ENCODE measurements at regions not wholly inside any gene's neighbourhood (a gene's known extent, or its start where the extent isn't known, plus 50 kb on each side); places are given as distances from the start of the nearest gene placed in this dataset.

DNA sequence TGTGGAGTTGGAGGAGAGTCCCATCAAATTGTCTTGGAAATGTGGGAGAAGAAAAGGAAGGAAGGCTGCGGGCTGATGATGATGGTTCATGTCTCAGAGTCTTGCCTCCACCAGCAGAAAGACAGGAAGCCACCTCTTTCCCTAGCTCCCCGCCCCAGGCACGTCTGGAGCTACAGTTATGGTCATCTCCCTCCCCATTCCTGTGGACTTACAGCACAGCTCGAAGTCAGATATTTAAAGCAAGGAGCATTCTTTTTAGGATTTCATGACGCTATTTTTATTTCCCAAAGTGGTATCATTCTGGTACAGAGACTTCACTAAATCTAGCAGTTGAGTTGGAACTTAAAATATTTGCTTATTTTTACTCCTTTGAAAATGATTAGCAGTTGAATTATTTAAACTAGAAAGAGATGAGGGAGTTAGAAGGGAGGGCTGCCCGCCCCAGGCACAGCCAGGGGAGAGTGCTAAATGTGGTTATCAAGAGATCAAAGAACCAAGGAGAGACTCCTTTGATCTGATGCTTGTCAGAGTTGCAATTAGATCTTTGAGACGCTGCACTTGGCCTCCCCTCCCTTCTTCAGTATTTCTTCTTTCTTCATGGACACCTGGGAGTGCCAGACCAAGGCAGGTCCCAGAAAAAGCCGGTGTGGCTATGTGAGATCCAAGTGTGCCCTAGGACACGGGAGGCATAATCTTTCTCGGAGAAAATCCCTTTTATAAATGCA, 199.9 kb upstream of the SOX4 start:
- Histone ChIP-seq H3K27ac (ENCODE audit: low read length) (no peak overlapping the region), H3K79me2 (replicated peaks; ENCODE audit: insufficient read depth, low read length) (no peaks in the 10 kb centered on the region), H3K4me3 (ENCODE audit: low read length) (no peak overlapping the region), H2AFZ (ENCODE audit: low read depth, low read length) (no peak overlapping the region), H3F3A (ENCODE audit: insufficient read depth, low read length, poor library complexity, severe bottlenecking) (no peaks in the 10 kb centered on the region), H3K4me2 (ENCODE audit: low read length) (no peak overlapping the region), H4K20me1 (ENCODE audit: insufficient read depth) (no peaks in the 10 kb centered on the region), H3K27me3 (ENCODE audit: insufficient read depth, low read depth, low read length) (no peaks in the 10 kb centered on the region), H3K36me3 (ENCODE audit: insufficient read depth, low read length) (no peaks in the 10 kb centered on the region), H3K9me3 (ENCODE audit: low read length) (no peaks in the 10 kb centered on the region), H3K9ac (ENCODE audit: low read length) (no peak overlapping the region), H3K9me2 (ENCODE audit: insufficient read depth, low read length) (no peaks in the 10 kb centered on the region)
- TF ChIP-seq, protein P1, sequence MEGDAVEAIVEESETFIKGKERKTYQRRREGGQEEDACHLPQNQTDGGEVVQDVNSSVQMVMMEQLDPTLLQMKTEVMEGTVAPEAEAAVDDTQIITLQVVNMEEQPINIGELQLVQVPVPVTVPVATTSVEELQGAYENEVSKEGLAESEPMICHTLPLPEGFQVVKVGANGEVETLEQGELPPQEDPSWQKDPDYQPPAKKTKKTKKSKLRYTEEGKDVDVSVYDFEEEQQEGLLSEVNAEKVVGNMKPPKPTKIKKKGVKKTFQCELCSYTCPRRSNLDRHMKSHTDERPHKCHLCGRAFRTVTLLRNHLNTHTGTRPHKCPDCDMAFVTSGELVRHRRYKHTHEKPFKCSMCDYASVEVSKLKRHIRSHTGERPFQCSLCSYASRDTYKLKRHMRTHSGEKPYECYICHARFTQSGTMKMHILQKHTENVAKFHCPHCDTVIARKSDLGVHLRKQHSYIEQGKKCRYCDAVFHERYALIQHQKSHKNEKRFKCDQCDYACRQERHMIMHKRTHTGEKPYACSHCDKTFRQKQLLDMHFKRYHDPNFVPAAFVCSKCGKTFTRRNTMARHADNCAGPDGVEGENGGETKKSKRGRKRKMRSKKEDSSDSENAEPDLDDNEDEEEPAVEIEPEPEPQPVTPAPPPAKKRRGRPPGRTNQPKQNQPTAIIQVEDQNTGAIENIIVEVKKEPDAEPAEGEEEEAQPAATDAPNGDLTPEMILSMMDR (IDR thresholded peaks at IDR 0.05; ENCODE audit: poor library complexity, severe bottlenecking) = no peak
- TF ChIP-seq POLR2AphosphoS5 (IDR thresholded peaks at IDR 0.05) (no peak), SMC3 (conservative IDR thresholded peaks at IDR 0.05; ENCODE audit: poor library complexity) (no peak), MXI1 (conservative IDR thresholded peaks at IDR 0.05; ENCODE audit: poor library complexity, severe bottlenecking) (no peak), EP300 (conservative IDR thresholded peaks at IDR 0.05; ENCODE audit: poor library complexity, severe bottlenecking) (no peak), TAF1 (IDR thresholded peaks at IDR 0.05; ENCODE audit: low read depth) (no peak), EZH2 (IDR thresholded peaks at IDR 0.05; ENCODE audit: borderline replicate concordance, insufficient read depth, low read length, poor library complexity, severe bottlenecking) (no peak), RAD21 (conservative IDR thresholded peaks at IDR 0.05) (no peak)
- TF ChIP-seq, protein P2, sequence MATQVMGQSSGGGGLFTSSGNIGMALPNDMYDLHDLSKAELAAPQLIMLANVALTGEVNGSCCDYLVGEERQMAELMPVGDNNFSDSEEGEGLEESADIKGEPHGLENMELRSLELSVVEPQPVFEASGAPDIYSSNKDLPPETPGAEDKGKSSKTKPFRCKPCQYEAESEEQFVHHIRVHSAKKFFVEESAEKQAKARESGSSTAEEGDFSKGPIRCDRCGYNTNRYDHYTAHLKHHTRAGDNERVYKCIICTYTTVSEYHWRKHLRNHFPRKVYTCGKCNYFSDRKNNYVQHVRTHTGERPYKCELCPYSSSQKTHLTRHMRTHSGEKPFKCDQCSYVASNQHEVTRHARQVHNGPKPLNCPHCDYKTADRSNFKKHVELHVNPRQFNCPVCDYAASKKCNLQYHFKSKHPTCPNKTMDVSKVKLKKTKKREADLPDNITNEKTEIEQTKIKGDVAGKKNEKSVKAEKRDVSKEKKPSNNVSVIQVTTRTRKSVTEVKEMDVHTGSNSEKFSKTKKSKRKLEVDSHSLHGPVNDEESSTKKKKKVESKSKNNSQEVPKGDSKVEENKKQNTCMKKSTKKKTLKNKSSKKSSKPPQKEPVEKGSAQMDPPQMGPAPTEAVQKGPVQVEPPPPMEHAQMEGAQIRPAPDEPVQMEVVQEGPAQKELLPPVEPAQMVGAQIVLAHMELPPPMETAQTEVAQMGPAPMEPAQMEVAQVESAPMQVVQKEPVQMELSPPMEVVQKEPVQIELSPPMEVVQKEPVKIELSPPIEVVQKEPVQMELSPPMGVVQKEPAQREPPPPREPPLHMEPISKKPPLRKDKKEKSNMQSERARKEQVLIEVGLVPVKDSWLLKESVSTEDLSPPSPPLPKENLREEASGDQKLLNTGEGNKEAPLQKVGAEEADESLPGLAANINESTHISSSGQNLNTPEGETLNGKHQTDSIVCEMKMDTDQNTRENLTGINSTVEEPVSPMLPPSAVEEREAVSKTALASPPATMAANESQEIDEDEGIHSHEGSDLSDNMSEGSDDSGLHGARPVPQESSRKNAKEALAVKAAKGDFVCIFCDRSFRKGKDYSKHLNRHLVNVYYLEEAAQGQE (IDR thresholded peaks at IDR 0.05; ENCODE audit: borderline replicate concordance) = no peak

DNA sequence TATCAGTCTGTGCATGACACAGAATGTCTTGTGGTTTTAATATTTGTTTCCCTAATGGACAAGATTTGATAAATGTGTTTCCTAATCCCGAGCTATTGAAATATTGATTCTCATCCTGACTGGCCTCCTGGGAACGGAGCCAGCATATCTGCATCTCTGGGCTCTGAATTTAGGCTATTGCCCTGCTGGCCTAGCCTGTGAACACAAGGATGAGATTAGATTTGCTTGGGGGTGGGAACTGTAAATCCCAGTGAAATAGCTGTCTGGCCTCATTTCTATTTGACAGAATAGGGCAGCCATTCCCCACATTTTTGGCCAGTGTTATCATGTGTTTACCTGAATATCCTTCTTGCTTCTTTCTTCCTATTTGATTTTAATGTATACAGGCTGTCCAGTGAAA, 198.4 kb upstream of the SOX4 start:
- Histone ChIP-seq H3K79me2 (replicated peaks; ENCODE audit: insufficient read depth, low read length) (no peaks in the 10 kb centered on the region), H2AFZ (ENCODE audit: low read depth, low read length) (no peak overlapping the region), H3F3A (ENCODE audit: insufficient read depth, low read length, poor library complexity, severe bottlenecking) (no peaks in the 10 kb centered on the region), H3K9me2 (ENCODE audit: insufficient read depth, low read length) (no peaks in the 10 kb centered on the region), H3K27ac (ENCODE audit: low read length) (no peak overlapping the region), H3K4me3 (ENCODE audit: low read length) (no peak overlapping the region), H3K36me3 (ENCODE audit: insufficient read depth, low read length) (no peaks in the 10 kb centered on the region), H3K4me2 (ENCODE audit: low read length) (no peak overlapping the region), H3K27me3 (ENCODE audit: insufficient read depth, low read depth, low read length) (no peaks in the 10 kb centered on the region), H4K20me1 (ENCODE audit: insufficient read depth) (no peaks in the 10 kb centered on the region), H3K9me3 (ENCODE audit: low read length) (no peaks in the 10 kb centered on the region), H3K9ac (ENCODE audit: low read length) (no peak overlapping the region)
- TF ChIP-seq EZH2 (IDR thresholded peaks at IDR 0.05; ENCODE audit: borderline replicate concordance, insufficient read depth, low read length, poor library complexity, severe bottlenecking) = no peak
- TF ChIP-seq, protein P2 (IDR thresholded peaks at IDR 0.05; ENCODE audit: borderline replicate concordance) = no peak
- TF ChIP-seq EP300 (conservative IDR thresholded peaks at IDR 0.05; ENCODE audit: poor library complexity, severe bottlenecking) = no peak
- TF ChIP-seq, protein P1 (IDR thresholded peaks at IDR 0.05; ENCODE audit: poor library complexity, severe bottlenecking) = no peak
- TF ChIP-seq SMC3 (conservative IDR thresholded peaks at IDR 0.05; ENCODE audit: poor library complexity) = no peak
- TF ChIP-seq POLR2AphosphoS5 (IDR thresholded peaks at IDR 0.05) = no peak
- TF ChIP-seq TAF1 (IDR thresholded peaks at IDR 0.05; ENCODE audit: low read depth) = no peak
- TF ChIP-seq RAD21 (conservative IDR thresholded peaks at IDR 0.05) = no peak
- TF ChIP-seq MXI1 (conservative IDR thresholded peaks at IDR 0.05; ENCODE audit: poor library complexity, severe bottlenecking) = no peak
